Hypothalamus (tissue), 51 donors: ENCODE measurements at regions not wholly inside any gene's neighbourhood (a gene's known extent, or its start where the extent isn't known, plus 50 kb on each side); places are given as distances from the start of the nearest gene placed in this dataset.

ENCODE experiments used
- DNase-seq, 51 donors: peaks; one replicate each; lab custom pipeline; 2025; lab: John Stamatoyannopoulos, UW

DNA sequence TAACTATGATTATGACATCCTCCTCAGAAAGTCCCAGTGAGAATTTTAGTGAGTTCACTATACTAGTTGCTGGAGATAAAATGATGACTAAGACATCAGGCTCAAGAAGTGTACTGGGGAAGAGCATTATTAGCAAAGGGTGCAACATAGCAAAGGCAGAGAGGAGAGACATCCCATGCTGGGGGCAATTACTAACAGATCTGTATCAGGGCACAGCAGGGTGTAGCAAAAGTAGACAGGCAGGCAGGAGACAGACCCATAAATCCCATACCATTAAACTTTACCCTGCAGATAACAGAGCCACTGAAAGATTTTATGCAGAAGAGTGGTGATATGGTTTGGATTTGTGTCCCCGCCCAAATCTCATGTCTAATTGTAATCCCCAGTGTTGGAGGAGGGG is 161.7 kb downstream of the SP3 start:
- no peak for DNase-seq

DNA sequence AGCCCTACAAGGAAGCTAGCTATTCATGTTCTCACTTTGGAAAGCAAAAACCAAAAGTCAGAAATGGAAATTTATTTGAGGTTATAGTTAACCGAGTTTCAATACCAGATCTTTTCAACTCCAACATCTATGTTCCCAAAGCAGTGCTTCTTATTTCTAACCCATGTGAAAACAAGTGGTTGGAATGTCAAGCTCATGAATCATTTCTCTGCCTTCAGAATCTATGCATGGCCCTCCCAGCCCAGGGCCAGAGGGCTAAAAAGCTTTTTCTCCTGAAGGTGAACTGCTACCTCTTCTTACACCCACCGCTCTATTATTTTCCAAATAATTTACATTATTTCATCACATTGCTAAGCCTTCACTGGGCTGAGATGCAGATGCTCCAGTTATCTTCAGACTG is 158.4 kb downstream of the SP3 start:
- no peak for DNase-seq

DNA sequence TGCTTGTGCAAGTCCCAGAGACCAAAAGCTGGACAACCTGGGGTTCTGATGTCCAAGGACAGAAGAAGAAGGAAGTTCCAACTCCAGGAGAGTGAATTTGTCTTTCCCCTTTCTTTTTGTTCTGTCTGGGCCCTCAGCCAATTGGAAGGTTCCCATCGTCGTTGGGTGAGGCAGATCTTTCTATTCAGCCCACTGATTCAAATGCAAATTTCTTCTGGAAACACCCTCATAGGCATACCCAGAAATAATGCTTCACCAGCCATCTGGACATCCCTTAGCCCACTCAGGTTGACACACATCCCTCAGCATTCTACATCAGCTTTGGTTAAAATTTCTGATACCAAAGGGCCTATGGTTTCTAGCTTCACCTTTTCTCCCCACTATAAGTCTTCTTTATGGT is 156.5 kb downstream of the SP3 start:
- DNase-seq, result no peak

DNA sequence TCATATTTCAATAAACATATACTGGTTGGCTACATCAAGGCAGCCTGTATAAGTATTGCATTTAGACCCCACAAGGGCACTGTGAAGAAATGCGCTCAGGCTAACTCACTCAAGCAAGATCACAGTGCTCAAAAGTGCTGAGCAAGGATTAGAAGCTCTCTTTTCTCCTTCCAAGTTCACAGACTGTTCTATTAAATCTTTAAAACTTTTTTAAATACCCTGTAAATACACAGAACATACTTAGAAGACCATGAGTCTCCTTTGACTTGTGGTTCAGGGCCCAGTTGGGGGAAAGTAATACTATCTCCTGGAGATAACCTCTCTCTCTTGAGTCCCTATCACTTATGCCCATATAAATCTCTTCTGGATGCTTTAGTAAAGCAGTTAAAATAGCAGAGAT is 152.9 kb downstream of the SP3 start:
- DNase-seq, result no peak

DNA sequence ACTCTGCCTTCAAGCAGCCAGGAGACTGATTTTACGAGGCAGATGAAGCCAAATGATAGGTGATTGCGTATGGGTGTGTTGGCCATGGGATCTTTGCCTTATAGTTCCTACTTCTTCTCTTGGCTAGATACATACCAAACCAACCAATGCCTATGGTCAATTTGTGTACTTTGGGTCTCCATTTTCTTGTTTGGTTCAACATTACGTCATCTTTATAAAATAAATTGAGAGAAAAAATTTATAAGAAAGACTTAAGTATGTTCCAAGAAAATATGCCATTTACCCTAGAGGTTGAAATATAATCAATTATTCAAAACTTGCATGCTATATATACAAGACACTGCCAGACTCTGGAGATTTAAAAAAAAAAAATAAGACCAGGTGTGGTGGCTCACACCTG is 150.9 kb downstream of the SP3 start:
- no peak for DNase-seq

DNA sequence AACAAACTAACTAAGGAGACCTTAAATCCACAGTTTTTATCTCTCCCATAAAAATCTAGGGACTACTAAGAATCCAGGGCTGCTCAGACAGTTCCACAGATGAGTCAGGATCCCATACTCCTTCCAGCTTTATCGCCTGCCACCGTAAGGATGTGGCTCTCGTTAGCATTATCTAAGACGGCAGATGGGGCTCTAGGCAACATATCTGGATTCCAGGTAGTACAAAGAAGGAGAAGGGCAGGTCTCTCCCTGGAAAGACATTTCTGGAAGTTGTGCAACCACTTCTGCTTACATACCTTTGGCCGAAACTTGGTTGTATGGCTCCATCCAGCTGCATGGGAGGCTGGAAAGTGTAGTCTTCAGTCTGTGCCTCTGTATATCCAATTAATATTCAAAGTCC is 149.4 kb downstream of the SP3 start:
- DNase-seq, result no peak

DNA sequence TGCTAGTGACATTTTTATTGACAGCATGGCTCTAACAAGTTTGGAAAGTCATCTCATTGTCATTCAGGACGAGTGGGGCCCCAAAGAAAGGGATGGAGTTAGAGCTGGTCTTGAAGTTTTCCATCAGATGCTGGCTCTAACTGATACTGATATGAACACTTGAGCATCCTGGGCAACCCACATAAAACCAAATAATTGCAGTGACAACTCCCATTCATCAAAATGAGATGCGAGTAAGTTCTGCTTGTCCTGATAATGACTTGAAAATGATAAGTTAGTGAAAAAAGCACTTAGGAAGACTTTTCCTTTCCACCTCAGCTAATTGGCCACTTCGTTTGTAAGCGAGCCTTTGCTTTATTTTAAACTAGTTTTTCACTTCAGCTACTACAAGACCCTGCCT is 147.6 kb downstream of the SP3 start:
- no peak for DNase-seq

DNA sequence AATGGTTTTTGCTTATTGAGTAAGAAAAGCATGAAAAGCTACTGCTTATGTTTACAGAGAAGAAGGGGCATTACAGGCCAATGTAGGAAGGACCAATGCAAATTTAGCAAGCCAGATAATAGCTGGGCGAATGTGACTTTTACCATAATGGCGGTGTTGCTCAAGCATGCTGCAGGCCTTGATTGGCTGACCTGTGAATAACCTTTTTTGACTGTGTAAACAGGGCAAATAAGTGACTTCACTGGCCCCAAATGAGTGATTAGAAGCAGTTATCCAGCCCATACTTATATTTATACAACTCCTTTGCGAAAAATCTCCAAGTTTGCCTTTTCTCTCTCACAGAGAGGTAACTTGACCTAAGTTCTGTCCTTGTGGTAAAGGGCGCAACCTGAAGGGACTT is 146.9 kb downstream of the SP3 start:
- no peak for DNase-seq

DNA sequence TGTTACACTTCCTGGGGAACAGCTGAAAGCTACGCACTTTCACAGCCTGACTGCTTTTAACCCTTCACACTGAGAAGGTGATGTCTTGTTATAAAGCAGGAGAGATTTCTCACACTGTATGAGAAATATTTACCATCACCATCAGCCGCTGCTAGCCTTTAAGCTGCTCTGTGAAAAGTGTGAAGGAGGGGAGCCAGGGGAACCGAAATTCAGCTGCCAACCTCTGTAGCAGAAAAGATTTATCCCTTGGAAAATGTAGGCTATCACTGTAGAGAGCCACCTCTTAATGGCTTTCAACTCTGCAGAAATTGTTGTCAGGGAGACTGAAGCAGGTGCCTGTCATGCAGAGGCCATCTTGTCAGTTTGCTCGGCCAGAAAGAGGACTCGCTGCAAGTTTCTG is 145.3 kb downstream of the SP3 start:
- DNase-seq, result no peak

DNA sequence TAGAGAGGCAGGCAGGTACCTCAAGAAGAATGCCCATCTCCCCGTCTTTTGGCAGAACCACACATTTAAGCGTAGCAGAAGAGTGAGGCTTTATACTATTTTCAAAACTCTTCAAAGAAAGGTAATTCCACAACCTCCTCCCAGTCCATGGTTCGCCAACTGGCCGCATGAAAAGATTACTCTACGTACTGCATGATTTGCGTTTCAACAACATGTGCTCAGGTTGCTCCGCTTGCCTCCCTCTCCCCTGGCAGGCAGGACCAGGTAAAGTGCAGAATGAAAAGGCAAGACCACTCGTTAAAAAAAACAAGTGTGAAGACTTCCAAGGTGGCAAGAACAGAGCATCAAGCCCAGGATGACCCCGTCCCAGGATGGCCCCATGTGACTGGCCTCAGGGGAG is 143.7 kb downstream of the SP3 start:
- no peak for DNase-seq

DNA sequence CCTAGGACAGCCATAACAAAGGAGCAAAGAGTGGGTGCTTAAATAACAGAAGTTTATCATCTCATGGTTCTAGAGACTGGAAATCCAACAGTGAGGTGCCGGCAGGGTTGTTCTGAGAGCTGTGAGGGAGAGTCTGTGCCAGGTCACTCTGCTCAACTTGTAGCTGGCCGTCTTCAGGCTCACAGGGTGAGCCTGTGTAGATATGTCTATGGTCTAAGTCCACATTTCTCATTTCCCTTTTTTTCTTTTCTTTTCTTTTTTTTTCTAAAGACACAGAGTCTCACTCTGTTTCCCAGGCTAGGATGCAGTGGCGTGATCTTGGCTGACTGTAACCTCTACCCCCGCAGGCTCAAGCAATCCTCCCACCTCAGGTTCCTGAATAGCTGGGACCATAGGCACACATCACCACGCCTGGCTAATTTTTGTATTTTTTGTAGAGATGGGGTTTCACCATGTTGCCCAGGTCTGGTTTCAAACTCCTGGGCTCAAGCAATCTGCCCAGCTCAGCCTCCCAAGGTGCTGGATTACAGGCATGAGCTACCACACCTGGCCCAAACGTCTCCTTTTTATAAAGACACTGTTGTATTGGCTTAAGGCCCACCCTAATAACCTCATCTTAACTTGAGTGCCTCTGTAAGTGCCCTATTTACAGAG is 142.2 kb downstream of the SP3 start:
- no peak for DNase-seq

DNA sequence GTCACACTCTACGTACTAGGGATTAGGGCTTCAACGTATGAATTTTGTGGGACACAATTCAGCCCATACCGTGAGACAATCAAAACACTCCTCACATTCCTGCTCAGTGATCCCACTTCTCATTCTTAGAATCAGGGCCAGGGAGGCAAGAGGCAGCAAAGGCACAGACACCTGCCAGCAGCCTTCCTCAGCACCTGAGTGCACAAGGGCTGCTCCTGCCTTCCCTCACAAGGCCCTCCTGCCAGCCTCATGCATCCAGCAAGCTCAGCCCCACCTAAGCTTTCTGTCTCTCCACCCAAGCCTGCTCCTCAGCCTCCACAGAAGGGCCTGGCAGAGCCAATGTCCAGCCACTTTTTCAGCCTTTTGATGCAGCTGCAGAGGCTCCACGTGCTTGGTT is 141.6 kb downstream of the SP3 start:
- no peak for DNase-seq

DNA sequence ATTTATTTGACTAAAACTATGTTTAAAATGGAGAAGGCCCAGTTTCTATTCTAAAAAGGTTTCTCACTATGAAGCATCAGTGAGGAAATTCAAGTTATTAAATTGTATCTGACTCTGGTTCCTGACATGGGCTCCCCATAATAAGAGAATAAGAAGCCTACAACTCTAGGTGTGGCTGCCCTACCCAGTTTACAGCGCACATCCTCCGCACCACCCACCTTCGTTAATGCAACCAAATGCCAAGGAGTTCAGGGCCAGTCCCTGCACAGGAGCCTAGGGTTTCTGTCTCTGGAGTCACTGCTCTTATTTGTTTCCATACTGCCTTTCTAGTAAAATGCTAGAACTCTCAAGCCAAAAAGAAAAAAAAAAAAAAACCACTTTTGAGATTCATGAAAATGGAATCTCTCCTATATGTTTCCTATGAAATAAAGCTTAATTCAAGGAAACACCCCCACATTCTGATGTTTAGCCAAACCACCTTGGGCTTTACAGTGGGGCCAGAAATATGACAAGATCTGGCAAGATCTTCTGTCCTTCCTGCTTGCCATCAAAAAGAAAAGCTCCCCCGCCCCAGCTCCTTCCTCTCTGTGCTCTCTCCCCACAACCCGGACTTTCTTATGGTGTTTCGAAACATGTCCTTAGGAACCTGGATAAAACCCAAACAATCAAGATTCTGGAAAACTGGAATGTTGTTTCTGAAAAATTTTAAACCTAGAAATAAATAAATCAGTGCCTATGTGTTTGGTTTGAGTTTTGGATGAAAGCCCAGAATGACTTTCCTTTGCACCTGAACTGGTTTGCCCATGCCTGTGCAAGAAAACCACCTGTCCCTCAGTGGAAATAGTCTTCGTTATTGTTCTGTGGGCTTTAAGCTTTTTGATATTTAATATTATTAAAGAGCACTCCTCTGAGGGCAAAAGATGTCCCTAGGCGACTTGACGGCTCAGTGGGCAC is 136.7 kb downstream of the SP3 start:
- DNase-seq, result no peak

DNA sequence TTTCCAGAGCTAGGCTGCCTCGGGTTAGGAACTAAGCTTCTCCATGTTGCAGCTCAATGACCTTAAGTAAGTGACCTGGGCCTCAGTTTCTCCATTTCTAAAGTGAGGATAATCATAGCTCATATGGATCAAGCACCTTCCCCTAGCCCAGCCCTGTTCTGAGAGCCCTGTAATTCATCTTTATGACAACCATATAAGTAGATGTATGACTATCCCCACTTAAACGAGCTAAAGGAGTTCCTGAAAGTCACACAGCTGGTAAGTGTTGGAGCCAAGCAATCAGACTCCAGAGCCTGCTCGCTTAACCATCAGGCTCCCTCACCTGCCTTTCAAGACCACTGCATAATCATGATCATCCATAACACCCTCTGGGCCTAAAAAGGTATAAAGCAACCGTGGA is 135.4 kb downstream of the SP3 start:
- no peak for DNase-seq

DNA sequence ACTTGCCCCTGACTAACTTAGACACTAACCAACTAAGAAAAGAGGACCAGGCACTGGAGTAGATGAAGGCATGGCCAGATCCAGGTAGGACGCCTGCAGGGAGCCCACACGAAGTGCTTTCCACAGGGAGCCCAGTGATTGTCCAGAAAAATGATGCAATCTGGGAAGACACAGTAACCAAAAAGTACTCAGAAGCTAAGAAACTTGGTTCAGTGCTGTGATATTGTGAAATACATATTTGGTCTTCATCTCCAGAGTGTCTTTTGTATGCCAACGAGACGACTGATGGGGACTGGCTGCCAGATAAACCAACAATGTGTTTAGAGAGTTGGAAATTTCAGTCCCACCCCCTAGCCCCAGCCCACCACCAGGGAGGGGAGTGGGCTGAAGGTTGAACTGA is 135.0 kb downstream of the SP3 start:
- DNase-seq, result no peak

DNA sequence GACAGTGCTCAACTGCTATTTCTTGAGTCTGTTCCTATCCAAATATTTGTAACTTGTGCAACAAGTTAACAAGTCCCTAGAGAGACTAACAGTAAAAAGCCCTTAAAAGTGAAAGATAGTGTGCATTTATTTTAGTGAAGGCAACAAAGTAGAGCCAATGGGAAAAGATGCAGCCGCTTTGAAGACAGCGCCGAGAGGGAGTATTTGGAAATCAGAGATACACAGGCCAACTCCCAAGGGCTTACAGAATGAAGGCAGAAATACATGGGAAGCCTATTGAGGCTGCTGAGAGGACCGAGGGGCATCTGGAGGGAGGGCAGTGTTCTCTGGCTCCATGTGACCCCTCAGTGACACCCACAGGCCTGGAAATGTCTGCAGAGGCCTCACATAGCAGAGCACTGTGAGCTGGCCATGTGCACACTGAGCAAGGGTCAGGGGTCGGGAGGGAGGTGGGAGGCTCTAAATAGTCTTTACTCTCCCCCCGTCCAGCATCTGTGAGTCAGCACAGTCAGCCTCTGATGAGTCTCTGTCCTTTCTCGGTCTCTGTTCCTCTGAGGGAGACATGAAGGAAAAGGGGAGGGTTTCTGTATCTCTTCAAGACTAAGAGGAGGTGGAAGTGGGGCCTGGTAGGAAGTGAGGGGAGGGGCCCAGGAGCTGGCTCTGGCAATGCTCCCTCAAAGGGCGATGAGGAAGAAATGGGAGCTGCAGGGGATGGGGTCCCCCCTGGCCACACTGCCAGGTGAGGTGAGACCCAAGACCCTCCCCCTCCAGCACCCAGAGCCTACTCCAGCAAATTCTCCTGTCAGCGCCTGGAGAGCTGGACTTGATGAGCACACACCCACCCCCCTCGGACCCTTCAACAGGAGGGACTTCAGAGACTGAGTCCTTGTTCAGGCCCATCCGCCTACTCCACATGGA is 133.6 kb downstream of the SP3 start:
- no peak for DNase-seq

DNA sequence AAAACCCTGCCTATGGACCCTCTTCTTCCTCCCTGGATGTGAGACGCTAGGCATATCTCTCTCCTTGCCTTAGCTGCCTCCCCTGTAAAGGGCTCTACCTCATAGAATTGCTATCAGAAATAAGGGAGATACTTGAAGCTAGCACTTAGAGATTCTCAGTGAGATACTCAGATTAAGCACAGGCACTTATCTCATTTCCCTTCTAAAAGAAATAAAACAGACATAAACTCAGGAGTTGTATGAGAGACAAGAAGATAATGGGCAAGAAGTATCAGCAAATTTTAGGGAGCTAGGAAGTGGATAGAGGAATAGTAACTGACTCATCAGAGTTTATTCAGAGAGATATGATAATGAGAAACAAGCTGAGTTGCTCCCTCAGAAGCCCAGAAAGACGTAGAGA is 131.0 kb downstream of the SP3 start:
- DNase-seq, result no peak

DNA sequence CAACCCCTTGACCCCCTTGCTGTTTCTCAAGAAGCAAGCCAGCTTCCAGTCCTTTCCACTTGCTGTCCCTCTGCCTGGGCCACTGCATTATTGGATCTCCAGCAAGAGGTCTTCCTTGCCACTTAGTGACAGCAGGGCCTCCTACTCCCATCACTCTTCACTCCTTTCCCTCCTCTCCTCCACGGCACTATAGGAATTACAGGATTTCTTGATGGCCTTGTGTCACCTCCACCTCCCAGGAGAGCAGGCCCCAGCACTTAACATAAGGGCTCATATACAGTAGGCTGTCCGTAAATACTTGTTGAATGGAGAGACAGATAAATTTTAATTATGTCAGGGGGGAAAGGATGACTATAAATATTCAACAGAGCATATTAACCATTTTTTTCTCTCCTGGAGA is 129.4 kb downstream of the SP3 start:
- no peak for DNase-seq

DNA sequence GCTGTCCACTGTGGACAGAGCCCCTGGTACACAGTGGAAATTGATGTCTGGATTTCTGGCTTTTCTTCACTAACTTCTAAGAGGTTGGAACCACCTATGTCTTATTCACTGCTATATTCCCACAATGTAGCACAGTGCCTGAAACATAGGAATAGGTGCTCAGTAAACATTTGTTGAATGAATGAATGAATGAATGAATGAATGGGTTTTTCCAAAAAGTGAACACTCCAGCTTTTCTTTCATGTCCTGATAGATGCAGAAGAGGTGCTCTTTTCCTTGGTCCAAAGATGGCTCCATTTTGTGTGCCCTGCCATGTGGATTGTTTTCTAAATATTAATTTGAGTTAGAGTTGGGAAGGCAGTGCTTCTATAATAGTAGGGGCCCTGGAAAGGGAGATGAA is 124.1 kb downstream of the SP3 start:
- DNase-seq, result no peak

DNA sequence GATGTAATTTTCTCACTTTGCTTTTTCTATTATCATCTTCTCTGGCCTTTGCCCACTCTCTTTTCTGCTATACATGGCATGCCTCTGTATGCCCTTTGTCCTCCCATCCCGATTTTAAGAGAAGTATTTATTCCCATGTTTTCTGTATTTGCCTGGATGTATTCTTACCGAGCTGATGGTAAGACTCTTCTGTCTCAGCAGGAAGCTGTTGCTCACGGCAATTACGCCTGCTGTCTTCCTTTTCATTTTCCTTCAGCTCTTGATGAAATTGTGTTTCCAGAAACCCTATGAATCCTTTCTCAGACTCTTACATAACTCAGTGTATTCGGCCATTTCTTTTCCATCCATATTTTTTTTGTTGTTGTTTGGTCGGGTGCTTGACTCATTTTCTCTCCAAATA is 121.6 kb downstream of the SP3 start:
- DNase-seq, result no peak

DNA sequence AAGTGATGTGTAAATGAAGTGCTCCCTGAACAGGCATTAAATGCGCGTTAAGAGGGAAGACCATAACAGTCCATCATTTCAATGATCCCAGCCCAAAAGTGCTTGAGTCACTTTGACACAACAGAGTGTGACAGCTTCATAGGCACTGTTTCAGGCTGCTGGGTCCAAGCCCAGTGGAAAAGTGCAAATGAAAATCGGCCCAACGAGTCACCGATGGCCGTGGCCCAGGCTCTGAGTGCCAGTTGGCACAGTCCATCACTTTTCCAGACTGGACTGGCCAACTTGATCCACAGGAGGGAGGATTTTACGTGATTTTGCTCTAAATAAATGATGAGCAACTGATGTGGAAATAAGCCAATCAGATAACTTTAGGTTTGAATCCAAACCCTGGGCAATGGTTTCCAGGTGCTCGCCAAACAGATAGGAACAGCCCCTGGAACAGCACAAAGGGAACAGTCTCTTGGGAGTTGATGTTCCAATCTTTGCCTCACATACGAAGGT is 114.0 kb downstream of the SP3 start:
- peak in 15 of 51 donors; percentile 2 to 34 (median 8) for DNase-seq
